GM20000 (cell line): ENCODE measurements at regions not wholly inside any gene's neighbourhood (a gene's known extent, or its start where the extent isn't known, plus 50 kb on each side); places are given as distances from the start of the nearest gene placed in this dataset.

Experiments
- DNase-seq: peaks from one replicate; pipeline ENCODE4 v3.0.0; 2012; ENCODE audit warnings: low spot score
- CTCF ChIP-seq: IDR thresholded peaks from 2 replicates; pipeline ENCODE4 v1.5.1; 2012; ENCODE audit warnings: mild to moderate bottlenecking, control low read depth; ENCODE audit errors: extremely low read depth, missing control alignments

DNA sequence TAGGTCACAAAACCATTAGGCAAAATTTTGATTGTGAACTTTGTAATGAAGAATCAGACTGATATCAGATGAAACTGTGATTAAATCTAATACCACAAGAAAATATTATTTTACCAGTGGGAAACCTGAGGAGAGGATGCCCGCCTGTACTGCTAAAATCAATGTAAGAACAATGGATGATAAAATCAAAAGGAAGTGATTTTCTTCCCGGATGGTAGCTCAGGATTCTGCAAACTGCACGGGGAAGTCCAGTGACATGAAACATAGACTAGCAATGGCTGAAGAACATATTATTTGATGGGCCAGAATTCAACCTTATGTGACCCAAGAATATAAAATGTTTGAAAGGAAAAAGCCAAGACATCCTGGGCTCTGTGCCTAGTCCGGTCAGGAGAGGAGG, 974.9 kb downstream of the PCDH18 start:
- no peak for DNase-seq
- no peak for TF ChIP-seq CTCF

DNA sequence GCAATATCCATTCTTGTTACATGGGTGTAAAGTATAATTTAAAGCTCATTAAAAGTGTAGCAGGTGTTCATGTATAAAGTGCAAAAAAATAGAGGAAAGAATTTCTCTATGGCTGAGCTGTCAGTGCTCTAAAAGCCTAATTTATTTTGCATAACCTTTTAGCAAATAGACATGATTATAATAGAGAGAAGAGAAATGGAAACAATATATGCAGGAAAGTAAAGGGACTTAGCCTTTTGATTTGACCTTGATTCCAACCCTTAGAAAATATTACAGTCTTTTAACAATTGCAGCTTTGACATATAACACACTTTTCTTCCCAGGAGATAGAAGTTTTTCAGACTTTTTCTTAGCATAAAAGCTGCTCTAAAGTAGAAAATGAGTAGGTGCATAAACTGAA, 978.3 kb downstream of the PCDH18 start:
- TF ChIP-seq CTCF = no peak
- DNase-seq = no peak

DNA sequence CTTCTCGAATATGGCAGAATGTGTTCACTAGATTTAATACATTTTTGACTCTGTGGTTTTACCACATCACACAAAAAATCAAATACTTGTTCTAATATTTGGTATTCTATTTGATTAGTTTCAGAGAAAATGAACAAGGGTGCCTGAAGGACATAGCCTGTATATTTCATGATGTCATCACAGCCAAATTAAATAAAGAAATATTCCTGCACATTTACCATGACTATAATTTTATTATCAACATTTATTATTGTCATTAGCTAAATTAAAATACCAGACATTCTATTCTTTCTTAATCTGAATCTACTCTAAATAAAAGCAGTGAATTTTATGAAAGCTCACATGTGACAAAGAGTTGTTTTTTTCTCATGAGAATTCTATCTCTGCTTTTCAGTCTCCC, 980.5 kb downstream of the PCDH18 start:
- TF ChIP-seq CTCF = no peak
- DNase-seq = no peak

DNA sequence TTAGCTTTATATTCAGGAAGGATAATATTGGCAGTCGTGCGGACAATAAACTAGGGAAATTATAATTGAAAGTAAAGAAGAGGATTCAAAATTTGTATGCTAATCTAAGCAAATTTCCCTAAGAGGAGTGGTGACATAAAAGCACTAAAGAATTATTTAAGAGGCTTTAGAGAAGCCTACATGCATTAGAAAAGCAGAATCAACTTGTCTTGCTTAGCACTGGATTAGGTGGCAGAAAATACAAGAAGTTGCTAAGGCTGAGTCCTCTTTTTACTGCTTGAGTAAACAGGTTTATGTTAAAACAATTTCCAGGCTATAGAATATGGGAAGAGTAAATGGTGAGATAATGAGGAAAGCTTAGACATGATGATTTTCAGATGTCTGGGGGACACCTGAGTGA, 991.5 kb downstream of the PCDH18 start:
- DNase-seq = no peak
- TF ChIP-seq CTCF = no peak

DNA sequence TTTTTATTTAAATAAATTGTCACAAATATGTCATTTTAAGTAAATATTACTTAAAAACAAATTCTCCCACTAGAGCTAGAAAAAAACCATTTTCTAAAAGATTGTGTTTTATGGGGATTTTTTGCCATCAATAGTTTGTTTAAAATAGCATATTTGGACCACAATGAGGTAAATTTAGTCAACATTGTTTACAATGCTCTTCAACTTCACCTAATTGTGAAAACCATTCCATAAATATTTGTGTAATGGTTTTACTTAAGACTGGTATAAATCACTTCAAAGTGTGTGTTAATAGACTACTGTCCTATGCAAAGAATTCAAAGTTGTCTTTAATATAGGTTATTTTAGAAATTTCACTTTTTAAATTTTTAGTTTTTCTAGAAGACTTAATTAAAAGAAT, 1004.2 kb downstream of the PCDH18 start:
- no peak for DNase-seq
- TF ChIP-seq CTCF = no peak

- no peak for TF ChIP-seq CTCF
- DNase-seq = no peak
Observed at GRCh38 chr4:136526517-136526916, 1005.8 kb downstream of the PCDH18 start.

GRCh38 chr4:136524039-136524438, 1008.3 kb downstream of the PCDH18 start:
- TF ChIP-seq CTCF = no peak
- DNase-seq = no peak
